ENCODE measurements at regions not wholly inside any gene's neighbourhood (a gene's known extent, or its start where the extent isn't known, plus 50 kb on each side); places are given as distances from the start of the nearest gene placed in this dataset.

DNA sequence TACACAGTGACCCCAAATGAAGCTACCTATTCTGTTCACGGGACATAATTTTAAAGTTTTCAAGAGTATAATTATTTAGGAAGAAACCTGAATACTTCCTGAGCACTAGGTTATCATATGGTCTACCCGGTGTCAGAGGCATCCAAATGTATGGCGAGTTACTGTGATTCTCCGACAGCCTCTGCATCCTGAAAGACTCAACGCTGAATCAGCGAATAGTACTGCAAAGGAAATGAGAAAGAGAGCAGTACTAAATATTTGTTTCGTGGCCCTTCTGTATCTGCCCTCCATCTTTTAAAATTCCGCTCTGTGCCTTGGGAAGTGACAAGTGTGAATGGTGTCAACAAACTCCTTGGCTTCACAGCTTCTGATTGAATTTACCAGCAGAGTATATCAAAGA is 358.0 kb upstream of the ZEB2 start:
- Mint-ChIP-seq H3K4me1 (no peaks in the 10 kb centered on the region), H3K4me3 (no peak overlapping the region), H3K9me3 (ENCODE audit: insufficient read depth) (no peaks in the 10 kb centered on the region), H3K27ac (no peak overlapping the region), H3K27me3 (no peaks in the 10 kb centered on the region)
- WGBS (ENCODE audit: insufficient coverage) = 86% methylated on average over 5 of the region's 8 CpGs
- Histone ChIP-seq H2AFZ (ENCODE audit: insufficient read depth, low read depth, low read length, poor library complexity, severe bottlenecking) (no peak overlapping the region), H3K4me3 (ENCODE audit: control extremely low read depth in 1 of 5, extremely low read depth in 1 of 5, insufficient read depth in 1 of 5, low read depth in 2 of 5, low read length in 4 of 5) (no peak overlapping the region), H3K36me3 (replicated peaks in 1 of 2; ENCODE audit: control extremely low read depth in 1 of 2, control insufficient read depth in 1 of 2, extremely low read depth in 1 of 2, insufficient read depth in 2 of 2, low read length in 1 of 2) (no peaks in the 10 kb centered on the region), H3K9me3 (ENCODE audit: control extremely low read depth in 1 of 3, control insufficient read depth in 2 of 3, insufficient read depth in 1 of 3, low read length in 2 of 3) (no peaks in the 10 kb centered on the region), H3K27ac (ENCODE audit: low read length in 2 of 2) (no peak overlapping the region), H3K4me2 (replicated peaks; ENCODE audit: low read depth, low read length, poor library complexity, severe bottlenecking) (no peak overlapping the region), H4K20me1 (ENCODE audit: control insufficient read depth, insufficient read depth, low read length, poor library complexity, severe bottlenecking) (no peaks in the 10 kb centered on the region), H3K9ac (ENCODE audit: low read length) (no peak overlapping the region), H3K79me2 (ENCODE audit: control insufficient read depth, insufficient read depth, low read length) (no peaks in the 10 kb centered on the region), H3K4me1 (ENCODE audit: control insufficient read depth in 2 of 2, insufficient read depth in 2 of 2, low read length in 2 of 2) (no peaks in the 10 kb centered on the region), H3K27me3 (replicated peaks in 1 of 4; ENCODE audit: control extremely low read depth in 1 of 4, control insufficient read depth in 3 of 4, insufficient read depth in 4 of 4, low read length in 3 of 4) (no peaks in the 10 kb centered on the region)
- intact Hi-C loops (cut with micrococcal nuclease) = no loop called here
- DNase-seq (no peak), ATAC-seq (ENCODE audit: low read depth) (no peak)
- ChIA-PET CTCF (no interaction called here), POLR2A (no interaction called here)
- TF ChIP-seq, protein P1, sequence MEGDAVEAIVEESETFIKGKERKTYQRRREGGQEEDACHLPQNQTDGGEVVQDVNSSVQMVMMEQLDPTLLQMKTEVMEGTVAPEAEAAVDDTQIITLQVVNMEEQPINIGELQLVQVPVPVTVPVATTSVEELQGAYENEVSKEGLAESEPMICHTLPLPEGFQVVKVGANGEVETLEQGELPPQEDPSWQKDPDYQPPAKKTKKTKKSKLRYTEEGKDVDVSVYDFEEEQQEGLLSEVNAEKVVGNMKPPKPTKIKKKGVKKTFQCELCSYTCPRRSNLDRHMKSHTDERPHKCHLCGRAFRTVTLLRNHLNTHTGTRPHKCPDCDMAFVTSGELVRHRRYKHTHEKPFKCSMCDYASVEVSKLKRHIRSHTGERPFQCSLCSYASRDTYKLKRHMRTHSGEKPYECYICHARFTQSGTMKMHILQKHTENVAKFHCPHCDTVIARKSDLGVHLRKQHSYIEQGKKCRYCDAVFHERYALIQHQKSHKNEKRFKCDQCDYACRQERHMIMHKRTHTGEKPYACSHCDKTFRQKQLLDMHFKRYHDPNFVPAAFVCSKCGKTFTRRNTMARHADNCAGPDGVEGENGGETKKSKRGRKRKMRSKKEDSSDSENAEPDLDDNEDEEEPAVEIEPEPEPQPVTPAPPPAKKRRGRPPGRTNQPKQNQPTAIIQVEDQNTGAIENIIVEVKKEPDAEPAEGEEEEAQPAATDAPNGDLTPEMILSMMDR (IDR thresholded peaks at IDR 0.05) = no peak
- no peak for TF ChIP-seq EZH2 (IDR thresholded peaks at IDR 0.05; ENCODE audit: borderline replicate concordance, insufficient read depth, low read depth, low read length, poor library complexity, severe bottlenecking)

DNA sequence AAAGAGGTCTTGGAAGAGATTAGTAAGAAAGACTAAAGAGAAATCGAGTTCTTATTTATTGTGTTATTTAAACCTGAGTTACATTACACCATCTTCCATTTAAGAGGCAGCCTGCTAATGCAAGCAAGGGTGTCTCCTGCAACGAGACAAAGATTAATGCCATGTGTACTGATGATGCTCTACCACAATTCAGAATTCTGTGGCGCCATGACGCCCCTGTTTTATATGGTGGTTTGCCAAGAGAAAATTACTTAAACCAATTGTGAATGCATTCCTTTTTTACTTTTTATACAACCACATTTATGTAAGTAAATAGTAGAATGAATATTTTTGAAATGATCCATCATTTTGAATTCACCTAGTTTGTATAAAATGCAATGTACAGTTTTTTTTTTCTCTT is 356.1 kb upstream of the ZEB2 start:
- no peaks in the 10 kb centered on the region for H3K9me3 ChIP-seq (ENCODE audit: control extremely low read depth in 1 of 3, control insufficient read depth in 2 of 3, insufficient read depth in 1 of 3, low read length in 2 of 3)
- no peaks in the 10 kb centered on the region for H3K9me3 Mint-ChIP-seq (ENCODE audit: insufficient read depth)
- TF ChIP-seq, protein P1 (IDR thresholded peaks at IDR 0.05) = no peak
- no peak for TF ChIP-seq EZH2 (IDR thresholded peaks at IDR 0.05; ENCODE audit: borderline replicate concordance, insufficient read depth, low read depth, low read length, poor library complexity, severe bottlenecking)
- no peaks in the 10 kb centered on the region for H3K27me3 Mint-ChIP-seq
- no peaks in the 10 kb centered on the region for H4K20me1 ChIP-seq (ENCODE audit: control insufficient read depth, insufficient read depth, low read length, poor library complexity, severe bottlenecking)
- no peaks in the 10 kb centered on the region for H3K79me2 ChIP-seq (ENCODE audit: control insufficient read depth, insufficient read depth, low read length)
- H3K27me3 ChIP-seq (replicated peaks in 1 of 4; ENCODE audit: control extremely low read depth in 1 of 4, control insufficient read depth in 3 of 4, insufficient read depth in 4 of 4, low read length in 3 of 4) = no peaks in the 10 kb centered on the region
- H2AFZ ChIP-seq (ENCODE audit: insufficient read depth, low read depth, low read length, poor library complexity, severe bottlenecking) = no peak overlapping the region
- no CpG with 5 or more reads among the region's 4 CpGs for WGBS (ENCODE audit: insufficient coverage)
- no peaks in the 10 kb centered on the region for H3K4me1 ChIP-seq (ENCODE audit: control insufficient read depth in 2 of 2, insufficient read depth in 2 of 2, low read length in 2 of 2)
- no peak overlapping the region for H3K4me3 Mint-ChIP-seq
- H3K27ac ChIP-seq (ENCODE audit: low read length in 2 of 2) = no peak overlapping the region
- DNase-seq = no peak
- no peak overlapping the region for H3K4me2 ChIP-seq (replicated peaks; ENCODE audit: low read depth, low read length, poor library complexity, severe bottlenecking)
- no peaks in the 10 kb centered on the region for H3K4me1 Mint-ChIP-seq
- H3K36me3 ChIP-seq (replicated peaks in 1 of 2; ENCODE audit: control extremely low read depth in 1 of 2, control insufficient read depth in 1 of 2, extremely low read depth in 1 of 2, insufficient read depth in 2 of 2, low read length in 1 of 2) = no peaks in the 10 kb centered on the region
- intact Hi-C loops (cut with micrococcal nuclease) = no loop called here
- ChIA-PET POLR2A (no interaction called here), CTCF (no interaction called here)
- H3K9ac ChIP-seq (ENCODE audit: low read length) = no peak overlapping the region
- ATAC-seq (ENCODE audit: low read depth) = no peak
- no peak overlapping the region for H3K4me3 ChIP-seq (ENCODE audit: control extremely low read depth in 1 of 5, extremely low read depth in 1 of 5, insufficient read depth in 1 of 5, low read depth in 2 of 5, low read length in 4 of 5)
- no peak overlapping the region for H3K27ac Mint-ChIP-seq
